ENCODE measurements at regions not wholly inside any gene's neighbourhood (a gene's known extent, or its start where the extent isn't known, plus 50 kb on each side); places are given as distances from the start of the nearest gene placed in this dataset.

- TF ChIP-seq, protein P1, sequence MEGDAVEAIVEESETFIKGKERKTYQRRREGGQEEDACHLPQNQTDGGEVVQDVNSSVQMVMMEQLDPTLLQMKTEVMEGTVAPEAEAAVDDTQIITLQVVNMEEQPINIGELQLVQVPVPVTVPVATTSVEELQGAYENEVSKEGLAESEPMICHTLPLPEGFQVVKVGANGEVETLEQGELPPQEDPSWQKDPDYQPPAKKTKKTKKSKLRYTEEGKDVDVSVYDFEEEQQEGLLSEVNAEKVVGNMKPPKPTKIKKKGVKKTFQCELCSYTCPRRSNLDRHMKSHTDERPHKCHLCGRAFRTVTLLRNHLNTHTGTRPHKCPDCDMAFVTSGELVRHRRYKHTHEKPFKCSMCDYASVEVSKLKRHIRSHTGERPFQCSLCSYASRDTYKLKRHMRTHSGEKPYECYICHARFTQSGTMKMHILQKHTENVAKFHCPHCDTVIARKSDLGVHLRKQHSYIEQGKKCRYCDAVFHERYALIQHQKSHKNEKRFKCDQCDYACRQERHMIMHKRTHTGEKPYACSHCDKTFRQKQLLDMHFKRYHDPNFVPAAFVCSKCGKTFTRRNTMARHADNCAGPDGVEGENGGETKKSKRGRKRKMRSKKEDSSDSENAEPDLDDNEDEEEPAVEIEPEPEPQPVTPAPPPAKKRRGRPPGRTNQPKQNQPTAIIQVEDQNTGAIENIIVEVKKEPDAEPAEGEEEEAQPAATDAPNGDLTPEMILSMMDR (IDR thresholded peaks at IDR 0.05; ENCODE audit: low read length): no peak
- no peak for TF ChIP-seq EZH2 (IDR thresholded peaks at IDR 0.05; ENCODE audit: borderline replicate concordance, low read length)
Measured at GRCh38 chr3:18717598-18717997, 292.5 kb upstream of the SATB1 start.
